Right lobe of liver (tissue), 6 donors: ENCODE measurements at regions not wholly inside any gene's neighbourhood (a gene's known extent, or its start where the extent isn't known, plus 50 kb on each side); places are given as distances from the start of the nearest gene placed in this dataset.

Experiments used
- ATAC-seq, 4 donors: fragments of 200-7000 bp; cut with Tn5 transposase; one replicate each; pipeline ENCODE4 v1.9.1; 2020; ENCODE audit warnings: mild to moderate bottlenecking in 4 of 4, moderate library complexity in 4 of 4
- DNase-seq, 3 donors: peaks; one replicate each; pipeline ENCODE4 v3.0.0-alpha.2; 2020
- H3K27ac ChIP-seq, 3 donors: fragments of 200-600 bp; one replicate each; pipeline ENCODE4 v1.8.0; 2022
- H3K27me3 ChIP-seq, 2 donors: fragments of 200-600 bp; one replicate each; pipeline ENCODE4 v1.8.0; 2022
- H3K36me3 ChIP-seq, 4 donors: fragments of 200-600 bp; sonication (generic) in 1 of 4; one replicate each; pipeline versions ENCODE4 v1.5.1 to v1.8.0; 2017 to 2022; ENCODE audit warnings: control low read depth in 1 of 4
- H3K4me1 ChIP-seq, 4 donors: fragments of 200-600 bp; sonication (generic) in 1 of 4; one replicate each; pipeline versions ENCODE4 v1.5.1 to v1.8.0; 2017 to 2022; ENCODE audit warnings: control low read depth in 1 of 4
- H3K4me3 ChIP-seq, 3 donors: fragments of 200-600 bp; one replicate each; pipeline ENCODE4 v1.8.0; 2022
- H3K9me3 ChIP-seq, 4 donors: fragments of 200-600 bp; sonication (generic) in 1 of 4; one replicate each; pipeline versions ENCODE4 v1.5.1 to v1.8.0; 2017 to 2022; ENCODE audit warnings: control low read depth in 1 of 4
- CTCF ChIP-seq, 4 donors: fragments of 200-600 bp in 3 of 4; fragments of 450-650 bp in 1 of 4; IDR thresholded peaks; one replicate each; pipeline versions ENCODE4 v1.5.1 to v1.8.0; 2016 to 2022; ENCODE audit warnings: antibody characterized with exemption in 4 of 4, mild to moderate bottlenecking in 2 of 4
- POLR2A ChIP-seq: fragments of 450-650 bp; IDR thresholded peaks from one replicate; pipeline ENCODE4 v1.6.1; 2017; ENCODE audit warnings: antibody characterized with exemption, mild to moderate bottlenecking
- WGBS: methylation state at CpG from one replicate; pipeline ENCODE4 v1.1.6; 2018; ENCODE audit warnings: low coverage, low lambda C conversion rate; ENCODE audit not compliant: insufficient coverage; ENCODE audit errors: missing lambda C conversion rate; 5-methylcytosine and 5-hydroxymethylcytosine counted together
- intact Hi-C, 2 donors: fragments of 100-400 bp; cut with DNase I; formaldehyde crosslinking; loops; one replicate each; pipeline versions ENCODE4 v1.11.2 to v1.14.1; 2022
- donor health status: DM: no; HTN: yes; CAD: no.
- donor health status: DM: no; HTN: no; CAD: no.
- donor health status: DM: no; HTN: no; CAD: no.
- donor health status: DM: no; HTN: yes; CAD: no.
- donor health status: DM: no; HTN: yes; CAD: no.

GRCh38 chr2:138355244-138355643 lies 146.3 kb upstream of the SPOPL start:
- 97% methylated on average over 2 of the region's 2 CpGs for whole genome bisulfite sequencing
- intact Hi-C loops = no loop called here
- Histone ChIP-seq H3K36me3 (no peaks in the 10 kb centered on the region), H3K9me3 (no peaks in the 10 kb centered on the region), H3K27ac (no peak overlapping the region), H3K27me3 (no peaks in the 10 kb centered on the region), H3K4me3 (no peak overlapping the region), H3K4me1 (peaks cover 0 to 4% (median 0%) of the 10 kb centered on the region in 4 donors)
- ATAC-seq = no peak
- TF ChIP-seq CTCF (IDR thresholded peaks at IDR 0.05) = no peak
- no peak for TF ChIP-seq POLR2A
- DNase-seq = no peak

- peak; percentile 87 to 97 (median 94) for ATAC-seq
- peaks cover 0 to 4% (median 0%) of the 10 kb centered on the region in 4 donors for H3K4me1 ChIP-seq
- intact Hi-C loops = no loop called here
- no peaks in the 10 kb centered on the region for H3K9me3 ChIP-seq
- peak overlapping the region in 2 of 3 donors; percentile 35 to 38 for H3K27ac ChIP-seq
- 11% methylated on average over 4 of the region's 4 CpGs for WGBS
- TF ChIP-seq CTCF (IDR thresholded peaks at IDR 0.05) (no peak), POLR2A (no peak)
- no peak overlapping the region for H3K4me3 ChIP-seq
- no peaks in the 10 kb centered on the region for H3K36me3 ChIP-seq
- no peaks in the 10 kb centered on the region for H3K27me3 ChIP-seq
- DNase-seq = peak in 1 of 3 donors; percentile 48
These were observed 145.4 kb upstream of the SPOPL start for GRCh38 chr2:138356178-138356577.

- intact Hi-C loops = no loop called here
- H3K27ac ChIP-seq = no peak overlapping the region
- H3K4me1 ChIP-seq = peaks cover 0 to 8% (median 2%) of the 10 kb centered on the region in 4 donors
- DNase-seq (no peak), ATAC-seq (no peak)
- WGBS = 87% methylated on average over 1 of the region's 1 CpG
- no peaks in the 10 kb centered on the region for H3K27me3 ChIP-seq
- H3K4me3 ChIP-seq = no peak overlapping the region
- TF ChIP-seq POLR2A (no peak), CTCF (IDR thresholded peaks at IDR 0.05) (no peak)
- H3K9me3 ChIP-seq = no peaks in the 10 kb centered on the region
- no peaks in the 10 kb centered on the region for H3K36me3 ChIP-seq
These were observed 142.0 kb upstream of the SPOPL start for GRCh38 chr2:138359532-138359931.

GRCh38 chr2:138364554-138365162 lies 136.9 kb upstream of the SPOPL start:
- intact Hi-C loops = no loop called here
- 100% methylated on average over 1 of the region's 1 CpG for WGBS
- Histone ChIP-seq H3K27ac (no peak overlapping the region), H3K36me3 (no peaks in the 10 kb centered on the region), H3K27me3 (no peaks in the 10 kb centered on the region), H3K9me3 (no peaks in the 10 kb centered on the region), H3K4me1 (peaks cover 0 to 6% (median 2%) of the 10 kb centered on the region in 4 donors), H3K4me3 (no peak overlapping the region)
- peak in 2 of 4 donors; percentile 66 to 68 for ATAC-seq
- TF ChIP-seq POLR2A (no peak), CTCF (IDR thresholded peaks at IDR 0.05) (no peak)
- no peak for DNase-seq
